ENCODE measurements at regions not wholly inside any gene's neighbourhood (a gene's known extent, or its start where the extent isn't known, plus 50 kb on each side); places are given as distances from the start of the nearest gene placed in this dataset.

DNA sequence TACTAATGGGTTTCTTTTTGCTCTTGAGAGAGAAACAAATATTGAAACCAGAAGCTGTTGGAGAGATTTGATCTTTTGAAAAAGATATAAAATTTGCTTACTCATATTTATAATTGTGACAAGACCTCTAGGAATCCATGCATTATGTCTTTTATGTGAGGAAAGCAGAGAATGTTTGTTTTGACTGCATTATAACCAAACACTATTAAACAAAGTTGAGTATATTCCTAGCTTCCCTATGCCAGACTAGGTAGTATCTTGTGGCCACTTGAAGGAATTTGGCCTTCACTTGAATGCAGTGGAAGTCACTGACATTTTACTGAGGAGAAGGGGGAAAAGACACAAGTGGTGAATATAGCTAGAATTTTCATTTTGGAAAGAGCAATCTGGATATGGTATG is 521.8 kb upstream of the ZEB2 start:
- no peak overlapping the region for H3K4me2 ChIP-seq (ENCODE audit: insufficient read depth, insufficient read length, low read length)
- H2AFZ ChIP-seq (ENCODE audit: low read length), result no peak overlapping the region
- Mint-ChIP-seq H3K4me1 (peaks cover 7% of the 10 kb centered on the region in 2 experiments), H3K9me3 (no peaks in the 10 kb centered on the region), H3K4me3 (no peak overlapping the region), H3K36me3 (ENCODE audit: insufficient read depth in 1 of 3, low read depth in 3 of 3) (no peaks in the 10 kb centered on the region; a peak in 2 of 7 replicates), H3K27ac (no peak overlapping the region), H3K27me3 (ENCODE audit: low read depth) (no peaks in the 10 kb centered on the region)
- no peaks in the 10 kb centered on the region for H3K27me3 ChIP-seq (ENCODE audit: insufficient read depth, low read length)
- H4K20me1 ChIP-seq (ENCODE audit: control insufficient read depth, insufficient read depth, insufficient read length), result no peaks in the 10 kb centered on the region
- H3K4me1 ChIP-seq (ENCODE audit: insufficient read depth, low read length), result no peaks in the 10 kb centered on the region
- H4K8ac ChIP-seq (replicated peaks; ENCODE audit: insufficient read length, low read depth, low read length), result no peak overlapping the region
- TF ChIP-seq, protein P1, sequence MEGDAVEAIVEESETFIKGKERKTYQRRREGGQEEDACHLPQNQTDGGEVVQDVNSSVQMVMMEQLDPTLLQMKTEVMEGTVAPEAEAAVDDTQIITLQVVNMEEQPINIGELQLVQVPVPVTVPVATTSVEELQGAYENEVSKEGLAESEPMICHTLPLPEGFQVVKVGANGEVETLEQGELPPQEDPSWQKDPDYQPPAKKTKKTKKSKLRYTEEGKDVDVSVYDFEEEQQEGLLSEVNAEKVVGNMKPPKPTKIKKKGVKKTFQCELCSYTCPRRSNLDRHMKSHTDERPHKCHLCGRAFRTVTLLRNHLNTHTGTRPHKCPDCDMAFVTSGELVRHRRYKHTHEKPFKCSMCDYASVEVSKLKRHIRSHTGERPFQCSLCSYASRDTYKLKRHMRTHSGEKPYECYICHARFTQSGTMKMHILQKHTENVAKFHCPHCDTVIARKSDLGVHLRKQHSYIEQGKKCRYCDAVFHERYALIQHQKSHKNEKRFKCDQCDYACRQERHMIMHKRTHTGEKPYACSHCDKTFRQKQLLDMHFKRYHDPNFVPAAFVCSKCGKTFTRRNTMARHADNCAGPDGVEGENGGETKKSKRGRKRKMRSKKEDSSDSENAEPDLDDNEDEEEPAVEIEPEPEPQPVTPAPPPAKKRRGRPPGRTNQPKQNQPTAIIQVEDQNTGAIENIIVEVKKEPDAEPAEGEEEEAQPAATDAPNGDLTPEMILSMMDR (conservative IDR thresholded peaks at IDR 0.05), result no peak
- no peak overlapping the region for H3K27ac ChIP-seq (ENCODE audit: insufficient read length, low read depth, low read length)
- no peak overlapping the region for H2AK5ac ChIP-seq (ENCODE audit: insufficient read length, low read length)
- H3K14ac ChIP-seq (ENCODE audit: insufficient read depth, low read length), result no peak overlapping the region
- H2BK120ac ChIP-seq (ENCODE audit: low read depth, low read length, poor library complexity, severe bottlenecking), result no peak overlapping the region
- H4K91ac ChIP-seq (ENCODE audit: insufficient read length, low read depth, low read length), result no peak overlapping the region
- no peak overlapping the region for H3K9ac ChIP-seq (ENCODE audit: extremely low read depth, insufficient read length, low read length)
- H2BK12ac ChIP-seq (ENCODE audit: insufficient read length, low read depth, low read length), result no peak overlapping the region
- no peak overlapping the region for H2BK5ac ChIP-seq (ENCODE audit: insufficient read length, low read length)
- no peak overlapping the region for H4K5ac ChIP-seq (ENCODE audit: insufficient read length, low read depth, low read length)
- no peak overlapping the region for H3K23ac ChIP-seq (ENCODE audit: insufficient read length, low read depth, low read length)
- H3K4ac ChIP-seq (ENCODE audit: low read depth, low read length), result no peak overlapping the region
- no peaks in the 10 kb centered on the region for H3K79me2 ChIP-seq (ENCODE audit: insufficient read depth, low read length)
- H3K18ac ChIP-seq (ENCODE audit: insufficient read length, low read depth, low read length), result no peak overlapping the region
- no peaks in the 10 kb centered on the region for H3K9me3 ChIP-seq (ENCODE audit: control insufficient read depth, low read depth, low read length)
- no peaks in the 10 kb centered on the region for H3K79me1 ChIP-seq (ENCODE audit: insufficient read depth, low read depth, low read length, poor library complexity, severe bottlenecking)
- DNase-seq, result no peak
- H3K23me2 ChIP-seq (ENCODE audit: insufficient read length, low read depth, low read length, poor library complexity, severe bottlenecking), result no peaks in the 10 kb centered on the region
- no peak overlapping the region for H3T11ph ChIP-seq (ENCODE audit: low read length)
- no peak overlapping the region for H2BK20ac ChIP-seq (ENCODE audit: low read depth, low read length, poor library complexity, severe bottlenecking)
- H3K56ac ChIP-seq (ENCODE audit: insufficient read length, low read depth, low read length), result no peak overlapping the region
- no peak overlapping the region for H2BK15ac ChIP-seq (ENCODE audit: low read depth, low read length)
